H1 (cell line): ENCODE measurements at regions not wholly inside any gene's neighbourhood (a gene's known extent, or its start where the extent isn't known, plus 50 kb on each side); places are given as distances from the start of the nearest gene placed in this dataset.

Source experiments
- CTCF ChIA-PET: fragments of 300-600 bp; sonication (Branson Sonifier 250); formaldehyde crosslinking; loops from one replicate; lab custom pipeline; 2021; ENCODE audit not compliant: partially characterized antibody; lab: Charles Lee
- POLR2A ChIA-PET: fragments of 300-600 bp; sonication (Branson Sonifier 250); formaldehyde crosslinking; loops from one replicate; lab custom pipeline; 2021; ENCODE audit warnings: inconsistent platforms; ENCODE audit not compliant: partially characterized antibody; lab: Charles Lee
- DNase-seq, 2 experiments: peaks; one replicate each; pipeline versions ENCODE4 v3.0.0 to v3.0.0-alpha.2; 2010 to 2022; ENCODE audit warnings: low spot score in 2 of 2, low read depth in 1 of 2, mixed read lengths in 1 of 2
- FAIRE-seq: peaks from 2 replicates; lab custom pipeline; 2011; peaks lifted over from hg19 to GRCh38; lab: Jason Lieb, UNC
- H2AFZ ChIP-seq: 2 replicates; pipeline ENCODE4 v1.8.1; 2012; ENCODE audit warnings: low read length, inconsistent platforms
- H2AK5ac ChIP-seq: 2 replicates; pipeline ENCODE4 v1.6.1; 2013; ENCODE audit warnings: low read depth, low read length
- H2BK120ac ChIP-seq: replicated peaks from 2 replicates; pipeline ENCODE3; 2013; ENCODE audit warnings: low read depth, low read length, inconsistent platforms
- H2BK12ac ChIP-seq: 2 replicates; pipeline ENCODE4 v1.6.1; 2013; ENCODE audit warnings: low read depth, low read length
- H2BK15ac ChIP-seq: 2 replicates; pipeline ENCODE4 v1.6.1; 2013; ENCODE audit warnings: low read length
- H2BK20ac ChIP-seq: 2 replicates; pipeline ENCODE4 v1.6.1; 2013; ENCODE audit warnings: low read length
- H2BK5ac ChIP-seq: 2 replicates; pipeline ENCODE4 v1.6.1; 2013; ENCODE audit warnings: low read depth, low read length
- H3K14ac ChIP-seq: 2 replicates; pipeline ENCODE4 v1.6.1; 2013; ENCODE audit warnings: inconsistent platforms; ENCODE audit not compliant: insufficient read length
- H3K18ac ChIP-seq: 2 replicates; pipeline ENCODE4 v1.6.1; 2013; ENCODE audit warnings: low read length; ENCODE audit errors: extremely low read depth
- H3K23ac ChIP-seq: 2 replicates; pipeline ENCODE4 v1.6.1; 2013; ENCODE audit warnings: inconsistent platforms; ENCODE audit not compliant: insufficient read length
- H3K23me2 ChIP-seq: 2 replicates; pipeline ENCODE4 v1.6.1; 2013; ENCODE audit warnings: low read depth, low read length
- H3K27ac ChIP-seq: 2 replicates; pipeline ENCODE4 v1.6.1; 2011; ENCODE audit warnings: low read depth, low read length, inconsistent platforms
- H3K27me3 ChIP-seq, 4 experiments: replicated peaks in 1 of 4; 1 replicate in 1 of 4; 2 replicates in 3 of 4; pipeline versions ENCODE4 v1.6.1 to v1.8.1; 2011 to 2013; ENCODE audit warnings: low read length in 3 of 4, mild to moderate bottlenecking in 3 of 4, inconsistent platforms in 2 of 4, mixed read lengths in 2 of 4, moderate library complexity in 1 of 4; ENCODE audit not compliant: control insufficient read depth in 3 of 4, insufficient read depth in 3 of 4; ENCODE audit errors: extremely low read depth in 1 of 4
- H3K36me3 ChIP-seq, 4 experiments: 2 replicates each; pipeline versions ENCODE4 v1.6.1 to v1.8.1; 2011 to 2013; ENCODE audit warnings: mild to moderate bottlenecking in 4 of 4, low read length in 3 of 4, moderate library complexity in 2 of 4, control low read depth in 1 of 4, inconsistent platforms in 1 of 4; ENCODE audit not compliant: insufficient read depth in 4 of 4, control insufficient read depth in 2 of 4
- H3K4ac ChIP-seq: replicated peaks from 2 replicates; pipeline ENCODE3; 2013; ENCODE audit warnings: low read length, low read depth, mixed read lengths, inconsistent platforms; ENCODE audit not compliant: insufficient read length
- H3K4me1 ChIP-seq, 4 experiments: replicated peaks in 1 of 4; 1 replicate in 1 of 4; 2 replicates in 3 of 4; pipeline versions ENCODE4 v1.6.1 to v1.8.1; 2011 to 2013; ENCODE audit warnings: low read length in 3 of 4, inconsistent platforms in 2 of 4, mixed read lengths in 1 of 4; ENCODE audit not compliant: insufficient read depth in 4 of 4, control insufficient read depth in 3 of 4
- H3K4me2 ChIP-seq, 2 experiments: 2 replicates each; pipeline versions ENCODE4 v1.6.1 to v1.8.1; 2011 to 2013; ENCODE audit warnings: low read depth in 2 of 2, low read length in 2 of 2, control low read depth in 1 of 2, inconsistent platforms in 1 of 2, mild to moderate bottlenecking in 1 of 2; ENCODE audit not compliant: insufficient read depth in 1 of 2
- H3K4me3 ChIP-seq, 4 experiments: fragments of 200-600, 300-600 bp in 1 of 4; sonication (generic), shearing (Covaris generic), sonication (Bioruptor Twin) in 1 of 4; 2 replicates each; pipeline versions ENCODE4 v1.5.1 to v1.8.1; 2011 to 2016; ENCODE audit warnings: low read length in 4 of 4, low read depth in 3 of 4, control low read depth in 2 of 4, inconsistent platforms in 2 of 4, mild to moderate bottlenecking in 2 of 4, mixed read lengths in 1 of 4, moderate library complexity in 1 of 4; ENCODE audit not compliant: insufficient read depth in 2 of 4; ENCODE audit errors: extremely low read depth in 1 of 4
- H3K56ac ChIP-seq: replicated peaks from 2 replicates; pipeline ENCODE3; 2013; ENCODE audit warnings: low read depth, mild to moderate bottlenecking, mixed read lengths, low read length, inconsistent platforms; ENCODE audit not compliant: insufficient read length
- H3K79me1 ChIP-seq: 2 replicates; pipeline ENCODE4 v1.6.1; 2013; ENCODE audit warnings: low read depth, low read length, control low read depth
- H3K79me2 ChIP-seq, 2 experiments: 2 replicates each; pipeline versions ENCODE4 v1.6.1 to v1.8.1; 2012 to 2013; ENCODE audit warnings: low read length in 2 of 2, mild to moderate bottlenecking in 2 of 2, inconsistent platforms in 1 of 2; ENCODE audit not compliant: insufficient read depth in 2 of 2, control insufficient read depth in 1 of 2
- H3K9ac ChIP-seq, 4 experiments: replicated peaks in 1 of 4; 1 replicate in 1 of 4; 2 replicates in 3 of 4; pipeline versions ENCODE4 v1.6.1 to v1.8.1; 2011 to 2013; ENCODE audit warnings: low read depth in 3 of 4, low read length in 3 of 4, control low read depth in 2 of 4, mild to moderate bottlenecking in 2 of 4, moderate library complexity in 2 of 4, inconsistent platforms in 1 of 4; ENCODE audit errors: extremely low read depth in 1 of 4
- H3K9me3 ChIP-seq, 2 experiments: 2 replicates each; pipeline versions ENCODE4 v1.6.1 to v1.8.1; 2012 to 2013; ENCODE audit warnings: mild to moderate bottlenecking in 2 of 2, moderate library complexity in 2 of 2, control low read depth in 1 of 2, inconsistent platforms in 1 of 2, low read depth in 1 of 2, low read length in 1 of 2, mixed read lengths in 1 of 2; ENCODE audit not compliant: insufficient read depth in 2 of 2
- H4K20me1 ChIP-seq, 2 experiments: replicated peaks in 1 of 2; 2 replicates each; pipeline versions ENCODE3 to v1.8.1; 2011 to 2013; ENCODE audit warnings: inconsistent platforms in 2 of 2, low read length in 2 of 2, mild to moderate bottlenecking in 1 of 2; ENCODE audit not compliant: insufficient read depth in 2 of 2, control insufficient read depth in 1 of 2
- H4K5ac ChIP-seq: 2 replicates; pipeline ENCODE4 v1.6.1; 2013; ENCODE audit warnings: low read length, low read depth, mixed read lengths, inconsistent platforms; ENCODE audit not compliant: insufficient read length
- H4K8ac ChIP-seq: 2 replicates; pipeline ENCODE4 v1.8.0; 2013; ENCODE audit warnings: mild to moderate bottlenecking, moderate library complexity, low read length, inconsistent platforms; ENCODE audit not compliant: insufficient read depth; ENCODE audit errors: extremely low read depth
- H4K91ac ChIP-seq: replicated peaks from 2 replicates; pipeline ENCODE3; 2013; ENCODE audit warnings: low read length, mixed read lengths, inconsistent platforms; ENCODE audit not compliant: insufficient read length
- FOSL1 ChIP-seq: IDR thresholded peaks from 2 replicates; pipeline ENCODE4 v1.6.1; 2011; ENCODE audit warnings: mild to moderate bottlenecking, low read depth, low read length, moderate library complexity; ENCODE audit not compliant: insufficient read depth
- PHF8 ChIP-seq: fragments of 200-600 bp; sonication (generic); conservative IDR thresholded peaks from 2 replicates; pipeline ENCODE4 v1.7.1; 2012; ENCODE audit warnings: low read depth, mild to moderate bottlenecking, inconsistent platforms, low read length, moderate library complexity
- RAD21 ChIP-seq, 2 experiments: IDR thresholded peaks in 1 of 2; conservative IDR thresholded peaks in 1 of 2; 2 replicates each; pipeline ENCODE4 v1.6.1; 2011; ENCODE audit warnings: low read depth in 2 of 2, low read length in 2 of 2, improper control_type of control experiment in 1 of 2, inconsistent platforms in 1 of 2, mild to moderate bottlenecking in 1 of 2, moderate library complexity in 1 of 2
- SAP30 ChIP-seq: fragments of 300-600 bp; sonication (generic); IDR thresholded peaks from 2 replicates; pipeline ENCODE4 v1.7.1; 2012; ENCODE audit warnings: low read length, moderate library complexity, mild to moderate bottlenecking, inconsistent platforms; ENCODE audit not compliant: insufficient read depth, insufficient replicate concordance
- TEAD4 ChIP-seq: IDR thresholded peaks from 2 replicates; pipeline ENCODE4 v1.6.1; 2012; ENCODE audit warnings: low read depth, low read length, inconsistent platforms, mixed read lengths
- WGBS, 2 experiments: shearing (Covaris generic) in 1 of 2; methylation state at CpG; one replicate each; pipeline versions ENCODE4 v1.1.6 to v1.1.7; 2013 to 2015; ENCODE audit warnings: low lambda C conversion rate in 2 of 2, mixed read lengths in 2 of 2, inconsistent platforms in 1 of 2, low coverage in 1 of 2, missing lambda C conversion rate in 1 of 2; ENCODE audit not compliant: insufficient replicate concordance in 2 of 2, insufficient coverage in 1 of 2, insufficient read length in 1 of 2; ENCODE audit errors: extremely low coverage in 1 of 2, missing lambda C conversion rate in 1 of 2; 5-methylcytosine and 5-hydroxymethylcytosine counted together

GRCh38 chr14:30786701-30787100, 87.7 kb upstream of the COCH start:
- no peak overlapping the region for H3K4me3 ChIP-seq
- no peak overlapping the region for H4K5ac ChIP-seq
- H3K23me2 ChIP-seq = no peaks in the 10 kb centered on the region
- WGBS, 2 experiments = 87% methylated on average over 5 of the region's 5 CpGs; no CpG with 5 or more reads in 1 of the 2 experiments
- no peaks in the 10 kb centered on the region for H3K4me1 ChIP-seq
- no peak overlapping the region for H2BK5ac ChIP-seq
- no peak overlapping the region for H2BK120ac ChIP-seq
- TF ChIP-seq SAP30 (no peak), FOSL1 (no peak), RAD21 (IDR thresholded peaks at IDR 0.05 in 1 of 2, conservative IDR thresholded peaks at IDR 0.05 in 1 of 2; ENCODE audit: low read depth in 2 of 2, low read length in 2 of 2) (no peak), TEAD4 (no peak), PHF8 (no peak)
- no peak overlapping the region for H3K18ac ChIP-seq
- no peaks in the 10 kb centered on the region for H3K9me3 ChIP-seq
- H3K79me1 ChIP-seq = no peaks in the 10 kb centered on the region
- no peak overlapping the region for H3K14ac ChIP-seq
- no peak for DNase-seq
- no peak overlapping the region for H2AK5ac ChIP-seq
- no peak overlapping the region for H3K4ac ChIP-seq
- no peak overlapping the region for H3K9ac ChIP-seq
- no peak overlapping the region for H3K23ac ChIP-seq
- H4K91ac ChIP-seq = no peak overlapping the region
- no peak overlapping the region for H2AFZ ChIP-seq
- no peak overlapping the region for H3K4me2 ChIP-seq
- no peak overlapping the region for H2BK15ac ChIP-seq
- POLR2A ChIA-PET = no interaction called here
- no peaks in the 10 kb centered on the region for H3K36me3 ChIP-seq
- H3K27me3 ChIP-seq = no peaks in the 10 kb centered on the region
- no peak overlapping the region for H3K27ac ChIP-seq
- no peaks in the 10 kb centered on the region for H4K20me1 ChIP-seq
- H2BK20ac ChIP-seq = no peak overlapping the region
- no peak overlapping the region for H3K56ac ChIP-seq
- no peak for FAIRE-seq
- H3K79me2 ChIP-seq = no peaks in the 10 kb centered on the region
- no peak overlapping the region for H4K8ac ChIP-seq
- no peak overlapping the region for H2BK12ac ChIP-seq
- CTCF ChIA-PET = no interaction called here
